HG03135 (cell line): ENCODE measurements at regions not wholly inside any gene's neighbourhood (a gene's known extent, or its start where the extent isn't known, plus 50 kb on each side); places are given as distances from the start of the nearest gene placed in this dataset.
"Not testable (repeated sequence)": the region's sequence is repeated elsewhere in the genome, so short reads cannot be mapped to it uniquely, and the experiment has no call there.

Experiments
- ATAC-seq: cut with Tn5 transposase; IDR thresholded peaks from one replicate; pipeline ENCODE4 v1.9.1; 2021; ENCODE audit warnings: mild to moderate bottlenecking, moderate library complexity; ENCODE audit not compliant: unreplicated experiment

GRCh38 chr3:192968901-192969300 is 51.2 kb upstream of the MB21D2 start:
- ATAC-seq, result not testable (repeated sequence)

GRCh38 chr3:192980632-192981031 is 63.0 kb upstream of the MB21D2 start:
- ATAC-seq, result no peak

- ATAC-seq, result no peak
These were observed 68.7 kb upstream of the MB21D2 start for GRCh38 chr3:192986379-192986778.

GRCh38 chr3:192991356-192991755 is 73.7 kb upstream of the MB21D2 start:
- no peak for ATAC-seq

- ATAC-seq, result no peak
These were observed 74.7 kb upstream of the MB21D2 start for GRCh38 chr3:192992361-192992760.

- no peak for ATAC-seq
These were observed 75.8 kb upstream of the MB21D2 start for GRCh38 chr3:192993411-192993810.

- ATAC-seq, result not testable (repeated sequence)
These were observed 83.5 kb upstream of the MB21D2 start for GRCh38 chr3:193001113-193001512.

- not testable (repeated sequence) for ATAC-seq
These were observed 86.0 kb upstream of the MB21D2 start for GRCh38 chr3:193003624-193004023.

GRCh38 chr3:193008654-193009053 is 91.0 kb upstream of the MB21D2 start:
- no peak for ATAC-seq

- ATAC-seq, result no peak
These were observed 92.5 kb upstream of the MB21D2 start for GRCh38 chr3:193010191-193010590.

- ATAC-seq, result no peak
These were observed 94.3 kb upstream of the MB21D2 start for GRCh38 chr3:193011958-193012357.

- no peak for ATAC-seq
These were observed 97.2 kb upstream of the MB21D2 start for GRCh38 chr3:193014902-193015301.

- no peak for ATAC-seq
These were observed 98.8 kb upstream of the MB21D2 start for GRCh38 chr3:193016437-193016901.

GRCh38 chr3:193021506-193022010 is 103.9 kb upstream of the MB21D2 start:
- no peak for ATAC-seq

GRCh38 chr3:193023218-193023617 is 105.6 kb upstream of the MB21D2 start:
- ATAC-seq, result no peak

GRCh38 chr3:193028258-193028657 is 110.6 kb upstream of the MB21D2 start:
- ATAC-seq, result no peak

GRCh38 chr3:193029800-193030199 is 112.1 kb upstream of the MB21D2 start:
- no peak for ATAC-seq

- no peak for ATAC-seq
These were observed 112.6 kb upstream of the MB21D2 start for GRCh38 chr3:193030276-193030675.

- no peak for ATAC-seq
These were observed 114.3 kb upstream of the MB21D2 start for GRCh38 chr3:193031911-193032310.

GRCh38 chr3:193033226-193033780 is 115.6 kb upstream of the MB21D2 start:
- ATAC-seq, result no peak

GRCh38 chr3:193037828-193038227 is 120.2 kb upstream of the MB21D2 start:
- ATAC-seq, result not testable (repeated sequence)

- ATAC-seq, result no peak
These were observed 121.4 kb upstream of the MB21D2 start for GRCh38 chr3:193039058-193039457.
